H9 (cell line): ENCODE measurements at regions not wholly inside any gene's neighbourhood (a gene's known extent, or its start where the extent isn't known, plus 50 kb on each side); places are given as distances from the start of the nearest gene placed in this dataset.

Experiments
- DNase-seq: peaks from one replicate; pipeline ENCODE4 v3.0.0-alpha.2; 2017
- H2AFZ ChIP-seq: one replicate; pipeline ENCODE4 v1.6.1; 2013; ENCODE audit warnings: mild to moderate bottlenecking, low read length, control low read depth, moderate library complexity
- H2AK5ac ChIP-seq: 2 replicates; pipeline ENCODE4 v1.6.1; 2013; ENCODE audit warnings: low read length, control low read depth, mixed read lengths; ENCODE audit not compliant: insufficient read length
- H2BK120ac ChIP-seq: one replicate; pipeline ENCODE4 v1.6.1; 2013; ENCODE audit warnings: low read depth, mild to moderate bottlenecking, low read length, control low read depth, inconsistent platforms; ENCODE audit not compliant: poor library complexity, severe bottlenecking
- H2BK12ac ChIP-seq: 2 replicates; pipeline ENCODE4 v1.6.1; 2013; ENCODE audit warnings: low read length, control low read depth, mixed read lengths, low read depth; ENCODE audit not compliant: insufficient read length
- H2BK15ac ChIP-seq: 2 replicates; pipeline ENCODE4 v1.6.1; 2013; ENCODE audit warnings: low read depth, low read length, control low read depth
- H2BK20ac ChIP-seq: one replicate; pipeline ENCODE4 v1.6.1; 2013; ENCODE audit warnings: low read depth, mild to moderate bottlenecking, low read length, control low read depth, inconsistent platforms; ENCODE audit not compliant: poor library complexity, severe bottlenecking
- H2BK5ac ChIP-seq: 2 replicates; pipeline ENCODE4 v1.6.1; 2013; ENCODE audit warnings: low read length, control low read depth, mixed read lengths; ENCODE audit not compliant: insufficient read length
- H3K14ac ChIP-seq: 2 replicates; pipeline ENCODE4 v1.6.1; 2013; ENCODE audit warnings: low read length, control low read depth; ENCODE audit not compliant: insufficient read depth
- H3K18ac ChIP-seq: 2 replicates; pipeline ENCODE4 v1.6.1; 2013; ENCODE audit warnings: low read depth, mild to moderate bottlenecking, mixed read lengths, low read length, control low read depth; ENCODE audit not compliant: insufficient read length
- H3K23ac ChIP-seq: 2 replicates; pipeline ENCODE4 v1.6.1; 2013; ENCODE audit warnings: low read length, control low read depth, mixed read lengths, low read depth; ENCODE audit not compliant: insufficient read length
- H3K23me2 ChIP-seq: 2 replicates; pipeline ENCODE4 v1.6.1; 2013; ENCODE audit warnings: low read depth, mild to moderate bottlenecking, mixed read lengths, low read length, control low read depth; ENCODE audit not compliant: insufficient read length, poor library complexity, severe bottlenecking
- H3K27ac ChIP-seq: 2 replicates; pipeline ENCODE4 v1.5.1; 2013; ENCODE audit warnings: low read length, control low read depth, mixed read lengths, low read depth; ENCODE audit not compliant: insufficient read length
- H3K27me3 ChIP-seq: 2 replicates; pipeline ENCODE4 v1.6.1; 2013; ENCODE audit warnings: low read length, control low read depth, inconsistent platforms; ENCODE audit not compliant: insufficient read depth
- H3K4ac ChIP-seq: 2 replicates; pipeline ENCODE4 v1.6.1; 2013; ENCODE audit warnings: low read depth, mild to moderate bottlenecking, control low read depth, inconsistent platforms, low read length, moderate library complexity
- H3K4me1 ChIP-seq: 2 replicates; pipeline ENCODE4 v1.6.1; 2013; ENCODE audit warnings: low read length, control low read depth, inconsistent platforms; ENCODE audit not compliant: insufficient read depth
- H3K4me2 ChIP-seq: 2 replicates; pipeline ENCODE4 v1.6.1; 2013; ENCODE audit warnings: low read length, control low read depth, mixed read lengths; ENCODE audit not compliant: insufficient read length, insufficient read depth
- H3K56ac ChIP-seq: 2 replicates; pipeline ENCODE4 v1.6.1; 2013; ENCODE audit warnings: low read depth, mild to moderate bottlenecking, mixed read lengths, low read length, control low read depth; ENCODE audit not compliant: insufficient read length
- H3K79me1 ChIP-seq: 2 replicates; pipeline ENCODE4 v1.6.1; 2013; ENCODE audit warnings: low read depth, mild to moderate bottlenecking, moderate library complexity, low read length, control low read depth, inconsistent platforms; ENCODE audit not compliant: insufficient read depth, poor library complexity, severe bottlenecking
- H3K79me2 ChIP-seq: 2 replicates; pipeline ENCODE4 v1.6.1; 2013; ENCODE audit warnings: low read length, control low read depth, inconsistent platforms; ENCODE audit not compliant: insufficient read depth
- H3K9ac ChIP-seq: 2 replicates; pipeline ENCODE4 v1.6.1; 2013; ENCODE audit warnings: low read length, control low read depth, mixed read lengths; ENCODE audit not compliant: insufficient read length; ENCODE audit errors: extremely low read depth
- H3K9me3 ChIP-seq: one replicate; pipeline ENCODE4 v1.6.1; 2013; ENCODE audit warnings: low read depth, low read length, inconsistent platforms; ENCODE audit not compliant: control insufficient read depth
- H3T11ph ChIP-seq: one replicate; pipeline ENCODE4 v1.6.1; 2013; ENCODE audit warnings: mild to moderate bottlenecking, low read length, control low read depth, inconsistent platforms
- H4K20me1 ChIP-seq: one replicate; pipeline ENCODE4 v1.6.1; 2013; ENCODE audit not compliant: control insufficient read depth, insufficient read length, insufficient read depth
- H4K5ac ChIP-seq: 2 replicates; pipeline ENCODE4 v1.6.1; 2013; ENCODE audit warnings: low read depth, mild to moderate bottlenecking, mixed read lengths, low read length, control low read depth; ENCODE audit not compliant: insufficient read length
- H4K8ac ChIP-seq: replicated peaks from 2 replicates; pipeline ENCODE4 v1.6.1; 2013; ENCODE audit warnings: low read length, control low read depth, mixed read lengths, low read depth; ENCODE audit not compliant: insufficient read length
- H4K91ac ChIP-seq: 2 replicates; pipeline ENCODE4 v1.6.1; 2013; ENCODE audit warnings: low read depth, mild to moderate bottlenecking, moderate library complexity, mixed read lengths, low read length, control low read depth; ENCODE audit not compliant: insufficient read length
- H3K27ac Mint-ChIP-seq, 3 experiments: 2 replicates in 2 of 3; 3 replicates in 1 of 3; pipeline ENCODE4 v1.8.0; 2020 to 2021; ENCODE audit warnings: mixed read lengths in 3 of 3, mild to moderate bottlenecking in 1 of 3, moderate library complexity in 1 of 3
- H3K27me3 Mint-ChIP-seq: 2 replicates; pipeline ENCODE4 v1.8.0; 2021; ENCODE audit warnings: low read depth, mild to moderate bottlenecking, moderate library complexity, mixed read lengths
- H3K36me3 Mint-ChIP-seq, 3 experiments: 2 replicates in 2 of 3; 3 replicates in 1 of 3; pipeline ENCODE4 v1.8.0; 2020 to 2021; ENCODE audit warnings: low read depth in 3 of 3, mixed read lengths in 3 of 3; ENCODE audit not compliant: insufficient read depth in 1 of 3
- H3K4me1 Mint-ChIP-seq, 2 experiments: 2 replicates each; pipeline ENCODE4 v1.8.0; 2020; ENCODE audit warnings: mixed read lengths in 2 of 2
- H3K4me3 Mint-ChIP-seq, 2 experiments: 2 replicates in 1 of 2; 3 replicates in 1 of 2; pipeline ENCODE4 v1.8.0; 2020 to 2021; ENCODE audit warnings: mild to moderate bottlenecking in 2 of 2, mixed read lengths in 2 of 2, moderate library complexity in 1 of 2
- H3K9me3 Mint-ChIP-seq, 2 experiments: 2 replicates in 1 of 2; 3 replicates in 1 of 2; pipeline ENCODE4 v1.8.0; 2020; ENCODE audit warnings: mild to moderate bottlenecking in 2 of 2, mixed read lengths in 2 of 2, moderate library complexity in 1 of 2
- CTCF ChIP-seq: fragments of 200-600 bp; sonication (generic); conservative IDR thresholded peaks from 3 replicates; pipeline ENCODE4 v1.8.0; 2021; ENCODE audit warnings: antibody characterized with exemption, mild to moderate bottlenecking
- WGBS: extraction: QIAGEN DNeasy Blood & Tissue Kit; methylation state at CpG from one replicate; pipeline ENCODE4 v1.1.7; 2013; ENCODE audit warnings: missing lambda C conversion rate, low lambda C conversion rate, mixed read lengths; ENCODE audit not compliant: insufficient read length; ENCODE audit errors: extremely low coverage; 5-methylcytosine and 5-hydroxymethylcytosine counted together

- Histone ChIP-seq H3K27ac (no peak overlapping the region), H2BK120ac (no peak overlapping the region), H2AFZ (no peak overlapping the region), H4K20me1 (no peaks in the 10 kb centered on the region), H2BK12ac (no peak overlapping the region), H3K79me1 (no peaks in the 10 kb centered on the region), H3K4ac (no peak overlapping the region), H3K79me2 (no peaks in the 10 kb centered on the region), H3K9ac (no peak overlapping the region), H3T11ph (no peak overlapping the region), H3K23ac (no peak overlapping the region), H4K8ac (no peak overlapping the region), H4K5ac (no peak overlapping the region), H3K14ac (no peak overlapping the region), H3K4me2 (no peak overlapping the region), H2BK5ac (no peak overlapping the region), H3K4me1 (no peaks in the 10 kb centered on the region), H2AK5ac (no peak overlapping the region), H3K23me2 (no peaks in the 10 kb centered on the region), H2BK20ac (no peak overlapping the region), H3K18ac (no peak overlapping the region), H4K91ac (no peak overlapping the region), H2BK15ac (no peak overlapping the region), H3K9me3 (no peaks in the 10 kb centered on the region), H3K27me3 (no peaks in the 10 kb centered on the region), H3K56ac (no peak overlapping the region)
- no peak overlapping the region for H3K27ac Mint-ChIP-seq
- H3K27me3 Mint-ChIP-seq: peaks cover 8% of the 10 kb centered on the region
- no peaks in the 10 kb centered on the region; a peak in 1 of 7 replicates for H3K36me3 Mint-ChIP-seq
- H3K9me3 Mint-ChIP-seq: no peaks in the 10 kb centered on the region; a peak in 2 of 5 replicates
- no CpG with 5 or more reads among the region's 2 CpGs for WGBS
- TF ChIP-seq CTCF: no peak
- H3K4me3 Mint-ChIP-seq: no peak overlapping the region
- no peaks in the 10 kb centered on the region for H3K4me1 Mint-ChIP-seq
- DNase-seq: no peak
Observed at GRCh38 chr2:71934320-71934593, 213.4 kb downstream of the CYP26B1 start.
